Mesothelial cell of epicardium (in vitro differentiated cells): ENCODE measurements at regions not wholly inside any gene's neighbourhood (a gene's known extent, or its start where the extent isn't known, plus 50 kb on each side); places are given as distances from the start of the nearest gene placed in this dataset.

Experiments used
- DNase-seq, 2 experiments: peaks; one replicate each; pipeline ENCODE4 v3.0.0; 2021; ENCODE audit warnings: low spot score in 2 of 2; ENCODE audit not compliant: unreplicated experiment in 2 of 2
- H3K27ac Mint-ChIP-seq: 2 replicates; pipeline ENCODE4 v1.8.0; 2021; ENCODE audit warnings: mixed read lengths
- H3K27me3 Mint-ChIP-seq: 2 replicates; pipeline ENCODE4 v1.8.0; 2021; ENCODE audit warnings: low read depth, mixed read lengths
- H3K36me3 Mint-ChIP-seq: 2 replicates; pipeline ENCODE4 v1.8.0; 2021; ENCODE audit warnings: mixed read lengths
- H3K4me1 Mint-ChIP-seq: 2 replicates; pipeline ENCODE4 v1.8.0; 2021; ENCODE audit warnings: mixed read lengths
- H3K4me3 Mint-ChIP-seq: 2 replicates; pipeline ENCODE4 v1.8.0; 2021; ENCODE audit warnings: mild to moderate bottlenecking, moderate library complexity, mixed read lengths
- H3K9me3 Mint-ChIP-seq: 2 replicates; pipeline ENCODE4 v1.8.0; 2021; ENCODE audit warnings: mixed read lengths
- TF ChIP-seq, protein P1 (sequence below): fragments of 200-600 bp; sonication (generic); IDR thresholded peaks from one replicate; pipeline ENCODE4 v1.5.0; 2021; ENCODE audit warnings: antibody characterized with exemption; ENCODE audit not compliant: unreplicated experiment

DNA sequence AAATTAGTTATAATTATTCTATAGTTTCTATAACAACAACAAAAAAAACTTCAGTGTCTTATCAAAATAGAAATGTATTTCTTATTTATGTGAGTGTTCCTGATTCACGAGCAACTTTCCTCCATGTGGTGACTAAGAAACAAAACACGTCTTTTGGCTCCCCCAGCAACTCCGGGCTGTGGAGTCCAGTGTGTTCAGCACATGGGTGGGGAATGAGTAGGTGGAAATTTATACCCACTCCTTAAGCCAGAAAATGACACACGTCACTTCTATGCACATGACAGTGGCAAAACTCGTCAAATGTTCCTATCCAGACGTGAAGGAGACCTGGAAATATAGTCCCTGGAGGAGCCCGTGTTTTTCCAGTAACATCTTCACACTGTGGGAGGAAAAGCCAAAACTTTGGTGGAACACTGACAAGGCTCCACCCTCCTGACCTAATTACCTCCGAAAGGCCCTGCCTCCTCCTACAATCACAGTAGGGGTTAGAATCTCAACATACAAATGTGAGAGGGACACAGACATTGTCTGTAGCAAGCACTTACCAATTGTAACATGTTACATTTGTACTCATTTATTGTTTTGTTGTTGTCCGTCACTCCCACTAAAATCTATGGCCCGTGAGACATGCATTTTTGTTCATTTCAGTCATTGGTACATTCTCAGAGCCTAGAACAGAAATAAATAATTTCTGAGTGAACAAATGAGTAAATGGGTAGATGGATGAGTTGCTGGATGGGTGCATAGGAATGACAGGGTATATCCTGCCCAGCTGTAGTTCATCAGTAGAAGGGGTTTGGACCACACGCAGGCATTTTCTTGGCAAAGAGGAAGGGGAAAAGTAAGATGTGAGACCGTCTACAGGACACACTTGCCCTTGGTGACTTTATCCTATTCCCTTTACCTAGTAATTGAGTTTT lies 605.8 kb upstream of the TENM3 start:
- peaks cover 4% of the 10 kb centered on the region for H3K27me3 Mint-ChIP-seq
- H3K4me1 Mint-ChIP-seq: no peaks in the 10 kb centered on the region
- TF ChIP-seq, protein P1, sequence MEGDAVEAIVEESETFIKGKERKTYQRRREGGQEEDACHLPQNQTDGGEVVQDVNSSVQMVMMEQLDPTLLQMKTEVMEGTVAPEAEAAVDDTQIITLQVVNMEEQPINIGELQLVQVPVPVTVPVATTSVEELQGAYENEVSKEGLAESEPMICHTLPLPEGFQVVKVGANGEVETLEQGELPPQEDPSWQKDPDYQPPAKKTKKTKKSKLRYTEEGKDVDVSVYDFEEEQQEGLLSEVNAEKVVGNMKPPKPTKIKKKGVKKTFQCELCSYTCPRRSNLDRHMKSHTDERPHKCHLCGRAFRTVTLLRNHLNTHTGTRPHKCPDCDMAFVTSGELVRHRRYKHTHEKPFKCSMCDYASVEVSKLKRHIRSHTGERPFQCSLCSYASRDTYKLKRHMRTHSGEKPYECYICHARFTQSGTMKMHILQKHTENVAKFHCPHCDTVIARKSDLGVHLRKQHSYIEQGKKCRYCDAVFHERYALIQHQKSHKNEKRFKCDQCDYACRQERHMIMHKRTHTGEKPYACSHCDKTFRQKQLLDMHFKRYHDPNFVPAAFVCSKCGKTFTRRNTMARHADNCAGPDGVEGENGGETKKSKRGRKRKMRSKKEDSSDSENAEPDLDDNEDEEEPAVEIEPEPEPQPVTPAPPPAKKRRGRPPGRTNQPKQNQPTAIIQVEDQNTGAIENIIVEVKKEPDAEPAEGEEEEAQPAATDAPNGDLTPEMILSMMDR: no peak
- H3K27ac Mint-ChIP-seq: no peak overlapping the region
- DNase-seq: no peak
- H3K4me3 Mint-ChIP-seq: no peak overlapping the region
- peaks cover 15% of the 10 kb centered on the region for H3K36me3 Mint-ChIP-seq
- peaks cover 5% of the 10 kb centered on the region for H3K9me3 Mint-ChIP-seq

DNA sequence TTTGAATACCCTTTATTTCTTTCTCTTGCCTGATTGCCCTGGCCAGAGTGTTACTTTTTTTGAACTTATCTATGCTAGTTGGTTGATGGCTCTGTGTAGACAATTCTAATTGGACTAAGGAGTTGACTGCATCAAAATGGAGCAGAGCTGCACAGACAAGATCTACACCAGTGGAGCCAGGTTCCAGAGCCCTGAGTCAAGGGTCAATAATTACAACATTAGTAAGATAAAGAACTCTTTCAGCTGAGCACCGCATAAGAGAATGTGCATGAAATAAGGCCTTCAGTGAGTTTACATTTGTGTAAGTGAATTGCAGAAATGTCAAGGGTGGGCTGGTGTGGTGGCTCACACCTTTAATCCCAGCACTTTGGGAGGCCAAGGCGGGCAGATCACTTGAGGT lies 599.7 kb upstream of the TENM3 start:
- Mint-ChIP-seq H3K4me1 (peaks cover 29% of the 10 kb centered on the region), H3K27me3 (peaks cover 4% of the 10 kb centered on the region), H3K9me3 (peaks cover 16% of the 10 kb centered on the region), H3K36me3 (peaks cover 15% of the 10 kb centered on the region), H3K4me3 (no peak overlapping the region), H3K27ac (no peak overlapping the region)
- DNase-seq: no peak
- TF ChIP-seq, protein P1: no peak

DNA sequence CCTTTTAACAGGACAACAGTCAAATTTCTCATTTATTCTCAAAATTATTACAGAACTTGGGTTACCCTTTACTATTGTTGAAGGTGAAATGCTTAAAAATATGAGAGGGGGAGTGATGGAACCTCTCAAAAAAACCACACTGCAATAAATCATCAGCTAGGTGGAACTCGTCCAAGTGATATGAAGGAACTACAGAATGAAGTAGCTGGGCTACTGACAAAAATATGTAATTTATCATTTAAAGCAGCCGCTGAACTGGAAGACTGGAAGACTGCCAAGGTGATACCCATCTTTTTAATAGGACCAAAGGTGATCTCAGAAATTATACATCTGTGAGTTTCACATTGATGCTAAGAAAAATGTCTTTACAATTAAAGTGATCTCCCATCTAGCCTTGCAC lies 597.7 kb upstream of the TENM3 start:
- peaks cover 36% of the 10 kb centered on the region for H3K4me1 Mint-ChIP-seq
- H3K9me3 Mint-ChIP-seq: peaks cover 16% of the 10 kb centered on the region
- H3K27ac Mint-ChIP-seq: no peak overlapping the region
- H3K4me3 Mint-ChIP-seq: no peak overlapping the region
- peaks cover 4% of the 10 kb centered on the region for H3K27me3 Mint-ChIP-seq
- H3K36me3 Mint-ChIP-seq: peaks cover 15% of the 10 kb centered on the region
- TF ChIP-seq, protein P1: no peak
- DNase-seq: no peak

DNA sequence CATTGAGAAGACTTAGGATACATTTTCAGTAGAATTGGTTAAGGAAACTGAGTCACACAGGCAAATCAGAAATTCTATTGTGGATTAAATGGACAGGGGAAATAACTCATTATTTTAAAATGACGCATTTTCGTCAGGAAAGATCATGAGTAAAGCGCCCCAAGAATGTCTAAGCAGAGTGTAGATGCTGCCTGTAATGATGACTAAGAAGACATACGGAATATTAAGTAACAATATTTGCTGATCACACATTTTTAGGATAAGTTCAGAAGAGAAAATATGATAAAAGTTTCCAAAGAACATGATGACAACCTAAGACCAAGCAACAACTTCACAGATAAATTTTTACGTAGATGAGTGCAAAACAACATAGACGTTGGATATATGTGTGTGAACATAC lies 596.3 kb upstream of the TENM3 start:
- TF ChIP-seq, protein P1: no peak
- no peak overlapping the region for H3K27ac Mint-ChIP-seq
- no peak overlapping the region for H3K4me3 Mint-ChIP-seq
- DNase-seq: no peak
- peaks cover 15% of the 10 kb centered on the region for H3K36me3 Mint-ChIP-seq
- peaks cover 16% of the 10 kb centered on the region for H3K9me3 Mint-ChIP-seq
- H3K27me3 Mint-ChIP-seq: peaks cover 4% of the 10 kb centered on the region
- H3K4me1 Mint-ChIP-seq: peaks cover 37% of the 10 kb centered on the region

DNA sequence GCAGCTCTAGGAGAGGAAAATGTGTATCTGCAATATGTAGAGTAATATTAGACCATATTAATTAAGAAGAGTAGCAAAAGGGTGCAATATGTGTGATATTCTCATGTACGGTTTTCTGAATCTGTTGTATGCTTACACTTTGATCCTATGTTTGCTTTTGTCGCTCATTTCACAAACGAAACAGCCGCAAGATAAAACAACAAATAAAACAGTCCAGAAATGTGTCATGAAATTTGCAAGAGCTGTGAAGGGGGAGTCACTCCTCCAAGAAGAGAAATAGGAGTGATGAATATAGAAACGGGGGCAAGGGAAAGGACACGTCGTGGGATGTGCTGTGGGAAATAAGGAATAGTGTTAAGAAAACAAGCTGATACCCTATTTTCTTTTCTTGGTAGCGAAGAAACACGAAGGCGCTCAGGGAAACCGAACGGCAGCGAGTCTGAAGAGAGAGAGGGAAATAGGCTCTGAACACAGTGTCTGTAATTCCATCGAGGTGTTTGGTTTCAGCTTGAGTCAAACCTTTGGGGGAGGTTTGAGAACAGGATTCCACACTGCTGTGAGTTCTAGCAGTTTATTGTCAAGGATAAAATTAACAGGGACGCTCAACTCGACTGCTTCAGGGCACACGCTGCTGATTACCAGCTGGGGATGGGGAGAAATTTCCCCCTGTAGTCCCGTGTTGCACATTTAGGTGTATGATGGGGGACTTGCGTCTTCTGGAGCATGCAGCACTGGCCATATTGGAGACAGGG lies 595.6 kb upstream of the TENM3 start:
- TF ChIP-seq, protein P1: no peak
- Mint-ChIP-seq H3K36me3 (peaks cover 8% of the 10 kb centered on the region), H3K4me1 (peaks cover 37% of the 10 kb centered on the region), H3K27me3 (peaks cover 4% of the 10 kb centered on the region), H3K9me3 (peaks cover 9% of the 10 kb centered on the region), H3K27ac (no peak overlapping the region), H3K4me3 (no peak overlapping the region)
- no peak for DNase-seq
